A673 (cell line): ENCODE measurements at regions not wholly inside any gene's neighbourhood (a gene's known extent, or its start where the extent isn't known, plus 50 kb on each side); places are given as distances from the start of the nearest gene placed in this dataset.

ENCODE experiments used
- CTCF ChIP-seq: fragments of 300-800, 200-600 bp; sonication (generic); conservative IDR thresholded peaks from 2 replicates; pipeline ENCODE4 v1.5.1; 2017; ENCODE audit warnings: low read depth, mild to moderate bottlenecking, antibody characterized with exemption, low read length, moderate library complexity, mixed read lengths
- EZH2 ChIP-seq: fragments of 200-600 bp; sonication (generic); IDR thresholded peaks from 2 replicates; pipeline ENCODE4 v1.6.1; 2017; ENCODE audit warnings: borderline replicate concordance, low read depth, mild to moderate bottlenecking, mixed read lengths, antibody characterized with exemption, low read length; ENCODE audit not compliant: poor library complexity, severe bottlenecking

- TF ChIP-seq CTCF (no peak), EZH2 (no peak)
Measured at GRCh38 chr4:175971388-175972179, 94.1 kb upstream of the WDR17 start.
